ENCODE measurements at regions not wholly inside any gene's neighbourhood (a gene's known extent, or its start where the extent isn't known, plus 50 kb on each side); places are given as distances from the start of the nearest gene placed in this dataset.
"Not testable (repeated sequence)": the region's sequence is repeated elsewhere in the genome, so short reads cannot be mapped to it uniquely, and the experiment has no call there.

DNA sequence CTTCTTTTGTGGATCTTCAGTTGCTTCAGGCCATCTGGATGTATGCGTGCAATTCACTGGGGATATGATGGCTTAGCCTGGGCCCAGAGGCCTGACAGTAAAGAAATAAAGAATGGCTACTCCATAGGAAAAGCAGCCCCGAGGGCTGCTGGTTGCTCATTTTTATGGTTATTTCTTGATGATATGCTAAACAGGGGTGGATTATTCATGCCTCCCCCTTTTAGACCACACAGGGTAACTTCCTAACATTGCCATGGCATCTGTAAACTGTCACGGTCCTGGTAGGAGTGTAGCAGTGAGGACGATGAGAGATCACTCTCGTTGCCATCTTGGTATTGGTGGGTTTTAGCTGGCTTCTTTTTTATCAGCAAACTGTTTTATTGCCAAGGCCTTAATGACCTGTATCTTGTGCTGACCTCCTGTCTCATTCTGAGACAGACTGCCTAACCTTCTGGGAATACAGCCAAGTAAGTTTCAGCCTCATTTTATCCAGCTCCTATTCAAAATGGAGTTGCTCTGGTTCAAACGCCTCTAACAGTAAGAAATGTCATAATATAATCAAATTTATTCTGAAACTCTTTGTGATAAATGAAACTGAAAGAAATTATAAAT lies 60.5 kb downstream of the DSEL start:
- no peak for DNase-seq

DNA sequence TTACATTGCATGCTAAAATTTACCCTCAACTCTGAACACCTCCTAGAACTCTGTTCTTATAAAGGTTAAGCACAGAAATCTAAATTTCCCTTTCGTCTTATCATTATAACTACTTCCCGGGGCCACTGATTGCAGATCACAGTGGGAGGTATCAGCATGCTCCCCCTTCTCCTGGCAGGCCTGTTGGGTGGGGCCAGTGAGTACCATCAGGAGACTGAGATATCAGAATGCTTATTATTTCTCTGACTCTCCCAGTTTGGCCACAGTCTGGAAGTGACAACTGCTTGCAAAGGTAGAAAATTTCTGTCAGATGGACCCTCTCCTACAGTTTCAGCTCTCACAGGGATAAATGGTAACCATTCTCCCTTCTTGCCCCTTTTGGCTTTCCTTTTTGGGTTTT lies 62.6 kb downstream of the DSEL start:
- no peak overlapping the region for H3K4me2 ChIP-seq (ENCODE audit: low read depth, low read length)
- 0 out of 2 replicates have a peak, but pooled peaks cover 3% of the 10 kb centered on the region for H3K4me1 ChIP-seq (ENCODE audit: low read length)
- H3K9ac ChIP-seq (ENCODE audit: low read length) = no peak overlapping the region
- H3K79me2 ChIP-seq (ENCODE audit: low read length) = no peaks in the 10 kb centered on the region
- no peak overlapping the region for H2AFZ ChIP-seq (ENCODE audit: low read length)
- H3K36me3 ChIP-seq (replicated peaks; ENCODE audit: insufficient read depth, low read length) = no peaks in the 10 kb centered on the region
- H3K27ac ChIP-seq (ENCODE audit: low read length) = no peak overlapping the region
- no peaks in the 10 kb centered on the region for H3K27me3 ChIP-seq (replicated peaks; ENCODE audit: insufficient read depth, low read length)
- TF ChIP-seq, protein P1, sequence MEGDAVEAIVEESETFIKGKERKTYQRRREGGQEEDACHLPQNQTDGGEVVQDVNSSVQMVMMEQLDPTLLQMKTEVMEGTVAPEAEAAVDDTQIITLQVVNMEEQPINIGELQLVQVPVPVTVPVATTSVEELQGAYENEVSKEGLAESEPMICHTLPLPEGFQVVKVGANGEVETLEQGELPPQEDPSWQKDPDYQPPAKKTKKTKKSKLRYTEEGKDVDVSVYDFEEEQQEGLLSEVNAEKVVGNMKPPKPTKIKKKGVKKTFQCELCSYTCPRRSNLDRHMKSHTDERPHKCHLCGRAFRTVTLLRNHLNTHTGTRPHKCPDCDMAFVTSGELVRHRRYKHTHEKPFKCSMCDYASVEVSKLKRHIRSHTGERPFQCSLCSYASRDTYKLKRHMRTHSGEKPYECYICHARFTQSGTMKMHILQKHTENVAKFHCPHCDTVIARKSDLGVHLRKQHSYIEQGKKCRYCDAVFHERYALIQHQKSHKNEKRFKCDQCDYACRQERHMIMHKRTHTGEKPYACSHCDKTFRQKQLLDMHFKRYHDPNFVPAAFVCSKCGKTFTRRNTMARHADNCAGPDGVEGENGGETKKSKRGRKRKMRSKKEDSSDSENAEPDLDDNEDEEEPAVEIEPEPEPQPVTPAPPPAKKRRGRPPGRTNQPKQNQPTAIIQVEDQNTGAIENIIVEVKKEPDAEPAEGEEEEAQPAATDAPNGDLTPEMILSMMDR (IDR thresholded peaks at IDR 0.05; ENCODE audit: low read length) = no peak
- TF ChIP-seq EZH2 (optimal IDR thresholded peaks at IDR 0.05; ENCODE audit: low read depth, low read length) = no peak
- TF ChIP-seq EZH2phosphoT487 (IDR thresholded peaks at IDR 0.05; ENCODE audit: low read length) = no peak
- no peak for DNase-seq
- no peaks in the 10 kb centered on the region for H4K20me1 ChIP-seq (ENCODE audit: insufficient read depth, low read length)
- no peak overlapping the region for H3K4me3 ChIP-seq (ENCODE audit: low read length)
- H3K9me3 ChIP-seq (replicated peaks; ENCODE audit: insufficient read depth, low read length) = no peaks in the 10 kb centered on the region
- H3K9me2 ChIP-seq (replicated peaks; ENCODE audit: insufficient read depth, low read length) = no peaks in the 10 kb centered on the region
- H3F3A ChIP-seq (ENCODE audit: insufficient read depth, low read length) = no peaks in the 10 kb centered on the region

More for the DNA sequence above, 60.5 kb downstream of the DSEL start:
- Histone ChIP-seq H3K4me3 (ENCODE audit: low read length) (no peak overlapping the region), H3K4me2 (ENCODE audit: low read depth, low read length) (no peak overlapping the region), H3K9me3 (replicated peaks; ENCODE audit: insufficient read depth, low read length) (no peaks in the 10 kb centered on the region), H2AFZ (ENCODE audit: low read length) (no peak overlapping the region), H4K20me1 (ENCODE audit: insufficient read depth, low read length) (no peaks in the 10 kb centered on the region), H3K27ac (ENCODE audit: low read length) (no peak overlapping the region), H3K9ac (ENCODE audit: low read length) (no peak overlapping the region), H3K4me1 (ENCODE audit: low read length) (0 out of 2 replicates have a peak, but pooled peaks cover 3% of the 10 kb centered on the region), H3K27me3 (replicated peaks; ENCODE audit: insufficient read depth, low read length) (no peaks in the 10 kb centered on the region), H3F3A (ENCODE audit: insufficient read depth, low read length) (no peaks in the 10 kb centered on the region), H3K36me3 (replicated peaks; ENCODE audit: insufficient read depth, low read length) (no peaks in the 10 kb centered on the region), H3K9me2 (replicated peaks; ENCODE audit: insufficient read depth, low read length) (no peaks in the 10 kb centered on the region), H3K79me2 (ENCODE audit: low read length) (no peaks in the 10 kb centered on the region)
- TF ChIP-seq EZH2 (optimal IDR thresholded peaks at IDR 0.05; ENCODE audit: low read depth, low read length) = no peak
- TF ChIP-seq, protein P1 (IDR thresholded peaks at IDR 0.05; ENCODE audit: low read length) = no peak
- no peak for TF ChIP-seq EZH2phosphoT487 (IDR thresholded peaks at IDR 0.05; ENCODE audit: low read length)

DNA sequence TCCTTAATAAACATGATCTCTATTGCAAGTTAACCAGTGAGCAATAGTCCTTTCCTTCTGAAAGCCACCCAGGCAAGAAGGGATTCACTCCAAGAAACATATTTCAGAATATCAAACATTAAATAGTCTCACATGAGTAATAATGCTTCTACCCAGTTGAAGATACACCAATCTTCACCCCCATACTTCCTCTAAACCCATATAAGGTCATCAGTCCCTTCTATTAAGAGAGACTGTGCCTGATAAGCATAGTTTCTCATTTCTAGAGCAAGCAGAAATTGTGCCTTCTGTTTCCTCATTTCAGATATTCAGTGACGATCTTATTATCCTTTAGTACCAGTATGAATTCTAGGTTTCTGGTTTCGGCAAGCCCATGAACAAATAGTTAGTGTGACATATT lies 64.6 kb downstream of the DSEL start:
- Histone ChIP-seq H3K9ac (ENCODE audit: low read length) (no peak overlapping the region), H3K4me3 (ENCODE audit: low read length) (no peak overlapping the region), H3F3A (ENCODE audit: insufficient read depth, low read length) (no peaks in the 10 kb centered on the region), H3K36me3 (replicated peaks; ENCODE audit: insufficient read depth, low read length) (no peaks in the 10 kb centered on the region), H2AFZ (ENCODE audit: low read length) (no peak overlapping the region; the same call in 1 of the 2 replicates), H3K9me2 (replicated peaks; ENCODE audit: insufficient read depth, low read length) (no peaks in the 10 kb centered on the region), H3K79me2 (ENCODE audit: low read length) (no peaks in the 10 kb centered on the region), H3K27ac (ENCODE audit: low read length) (no peak overlapping the region), H3K4me2 (ENCODE audit: low read depth, low read length) (no peak overlapping the region), H3K4me1 (ENCODE audit: low read length) (0 out of 2 replicates have a peak, but pooled peaks cover 3% of the 10 kb centered on the region), H3K9me3 (replicated peaks; ENCODE audit: insufficient read depth, low read length) (no peaks in the 10 kb centered on the region), H4K20me1 (ENCODE audit: insufficient read depth, low read length) (no peaks in the 10 kb centered on the region), H3K27me3 (replicated peaks; ENCODE audit: insufficient read depth, low read length) (no peaks in the 10 kb centered on the region)
- DNase-seq = no peak
- TF ChIP-seq, protein P1 (IDR thresholded peaks at IDR 0.05; ENCODE audit: low read length) = no peak
- TF ChIP-seq EZH2 (optimal IDR thresholded peaks at IDR 0.05; ENCODE audit: low read depth, low read length) = no peak
- TF ChIP-seq EZH2phosphoT487 (IDR thresholded peaks at IDR 0.05; ENCODE audit: low read length) = no peak

DNA sequence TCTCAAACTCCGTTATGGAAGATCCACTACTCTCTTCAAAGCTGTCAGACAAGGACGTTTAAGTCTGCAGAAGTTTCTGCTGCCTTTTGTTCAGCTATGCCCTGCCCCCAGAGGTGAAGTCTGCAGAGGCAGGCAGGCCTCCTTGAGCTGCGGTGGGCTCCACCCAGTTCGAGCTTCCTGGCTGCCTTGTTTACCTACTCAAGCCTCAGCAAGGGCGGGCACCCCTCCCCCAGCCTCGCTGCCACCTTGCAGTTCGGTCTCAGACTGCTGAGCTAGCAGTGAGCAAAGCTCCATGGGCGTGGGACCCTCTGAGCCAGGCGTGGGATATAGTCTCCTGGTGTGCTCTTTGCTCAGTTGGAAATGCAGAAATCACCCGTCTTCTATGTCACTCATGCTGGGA lies 65.4 kb downstream of the DSEL start:
- not testable (repeated sequence) for H3K79me2 ChIP-seq (ENCODE audit: low read length); H4K20me1 ChIP-seq (ENCODE audit: insufficient read depth, low read length); H3K9me2 ChIP-seq (replicated peaks; ENCODE audit: insufficient read depth, low read length); H3K9me3 ChIP-seq (replicated peaks; ENCODE audit: insufficient read depth, low read length); H3K4me1 ChIP-seq (ENCODE audit: low read length); H3K9ac ChIP-seq (ENCODE audit: low read length); H3K27ac ChIP-seq (ENCODE audit: low read length); H3K4me3 ChIP-seq (ENCODE audit: low read length); H3K27me3 ChIP-seq (replicated peaks; ENCODE audit: insufficient read depth, low read length); H3K36me3 ChIP-seq (replicated peaks; ENCODE audit: insufficient read depth, low read length); H3F3A ChIP-seq (ENCODE audit: insufficient read depth, low read length)
- DNase-seq = peak; percentile 18
- H3K4me2 ChIP-seq (ENCODE audit: low read depth, low read length) = peak overlapping the region; percentile 16; the same call in 1 of the 2 replicates
- H2AFZ ChIP-seq (ENCODE audit: low read length) = peak overlapping the region; percentile 51; the same call in 1 of the 2 replicates
